GM19035 (cell line): ENCODE measurements at regions not wholly inside any gene's neighbourhood (a gene's known extent, or its start where the extent isn't known, plus 50 kb on each side); places are given as distances from the start of the nearest gene placed in this dataset.

Experiments
- ATAC-seq: cut with Tn5 transposase; IDR thresholded peaks from one replicate; pipeline ENCODE4 v1.9.1; 2021; ENCODE audit not compliant: unreplicated experiment

DNA sequence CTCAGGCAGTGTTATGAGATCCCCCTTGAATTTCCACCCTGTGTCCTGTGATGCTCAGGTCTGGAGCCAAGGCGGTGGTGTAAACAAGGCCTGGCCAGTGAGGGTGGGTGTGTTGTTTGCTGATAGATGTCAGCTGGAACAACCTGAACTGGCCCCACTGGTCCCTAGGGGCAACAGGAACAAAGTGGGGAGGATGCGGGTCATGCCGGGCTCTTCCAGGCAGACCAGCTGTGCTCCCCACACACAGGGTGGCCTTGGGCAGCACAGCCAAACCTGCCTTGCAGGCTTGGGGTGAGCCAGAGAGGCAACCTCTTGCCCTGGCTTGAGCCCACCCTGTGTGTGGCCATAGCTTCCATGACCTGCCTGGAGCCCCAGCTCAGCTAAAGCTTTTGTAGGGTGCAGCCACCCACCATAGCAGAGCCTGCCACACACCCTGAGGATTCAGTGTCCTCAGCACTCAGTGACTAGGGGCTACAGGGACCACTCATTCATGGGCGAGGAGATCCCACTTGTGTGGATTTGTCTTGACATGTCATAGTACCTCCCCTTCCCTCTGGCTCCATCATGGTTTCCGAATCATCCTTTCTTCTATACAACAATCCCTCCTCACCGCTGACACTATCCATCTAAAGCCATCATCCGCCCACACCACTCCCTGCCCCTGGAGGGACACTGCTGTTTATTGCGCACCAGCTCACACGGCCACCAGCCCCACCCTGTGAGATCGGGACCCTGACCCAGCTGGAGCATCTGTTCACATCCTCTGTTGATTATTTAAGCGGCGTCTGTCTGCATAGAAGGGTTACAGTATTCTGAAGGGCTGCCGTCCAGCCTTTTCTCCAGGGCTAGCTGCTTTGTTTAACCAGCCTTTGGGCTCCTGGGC, 268.8 kb downstream of the CYP26B1 start:
- ATAC-seq: no peak

DNA sequence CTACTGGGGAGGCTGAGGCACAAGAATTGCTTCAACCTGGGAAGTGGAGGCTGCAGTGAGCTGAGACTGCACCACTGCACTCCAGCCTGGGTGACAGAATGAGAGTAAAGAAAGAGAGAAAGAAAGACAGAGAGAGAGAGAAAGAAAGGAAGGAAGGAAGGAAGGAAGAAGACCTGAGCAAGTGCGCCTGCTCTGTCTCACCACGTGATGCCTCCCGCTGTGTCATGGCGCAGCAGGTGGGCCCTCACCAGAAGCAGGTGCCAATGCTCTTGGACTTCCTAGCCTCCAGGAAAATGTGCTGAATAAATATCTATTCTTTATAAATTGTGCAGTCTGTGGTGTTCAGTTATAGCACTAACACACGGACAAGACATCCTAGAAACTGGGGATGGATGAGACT, 270.0 kb downstream of the CYP26B1 start:
- ATAC-seq: no peak

DNA sequence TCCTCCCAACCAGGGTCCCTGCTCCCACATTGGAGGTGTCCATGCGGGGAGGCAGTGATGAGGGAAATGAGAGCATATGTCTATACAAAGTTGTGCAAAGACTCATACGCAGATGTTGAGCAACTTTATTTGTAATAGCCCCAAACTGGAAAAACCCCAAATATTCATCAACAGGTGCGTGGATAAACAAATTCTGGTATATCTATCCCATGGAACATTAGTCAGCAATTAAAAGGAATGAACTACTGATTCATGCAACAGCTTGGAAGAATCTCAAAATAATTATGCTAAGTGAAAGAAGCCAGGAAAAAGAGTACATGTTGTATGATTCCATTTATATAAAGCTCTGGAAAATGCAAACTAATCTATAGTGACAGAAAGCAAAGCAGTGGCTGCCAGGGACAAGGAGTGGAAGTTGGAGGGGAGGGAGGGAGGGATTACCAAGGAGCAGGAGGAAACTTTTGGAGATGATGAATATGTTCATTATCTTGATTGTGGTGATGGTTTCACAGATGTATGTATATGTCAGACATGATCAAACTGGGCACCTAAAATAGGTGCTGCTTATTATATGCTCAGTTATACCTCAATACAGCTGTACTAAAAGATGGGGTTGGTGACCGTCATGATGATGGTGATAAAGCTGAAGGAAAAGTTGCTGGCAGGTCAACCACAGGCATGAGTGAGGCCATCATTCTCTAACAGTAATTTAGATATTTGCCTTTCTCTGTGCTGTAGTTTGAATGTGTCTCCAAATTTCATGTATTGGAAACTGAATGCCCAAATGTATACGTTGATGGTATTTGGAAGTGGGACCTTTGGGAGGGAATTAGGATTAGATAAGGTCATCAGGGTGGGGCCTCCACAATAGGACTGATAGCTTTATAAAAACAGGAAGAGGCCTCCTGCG, 270.9 kb downstream of the CYP26B1 start:
- ATAC-seq: no peak

DNA sequence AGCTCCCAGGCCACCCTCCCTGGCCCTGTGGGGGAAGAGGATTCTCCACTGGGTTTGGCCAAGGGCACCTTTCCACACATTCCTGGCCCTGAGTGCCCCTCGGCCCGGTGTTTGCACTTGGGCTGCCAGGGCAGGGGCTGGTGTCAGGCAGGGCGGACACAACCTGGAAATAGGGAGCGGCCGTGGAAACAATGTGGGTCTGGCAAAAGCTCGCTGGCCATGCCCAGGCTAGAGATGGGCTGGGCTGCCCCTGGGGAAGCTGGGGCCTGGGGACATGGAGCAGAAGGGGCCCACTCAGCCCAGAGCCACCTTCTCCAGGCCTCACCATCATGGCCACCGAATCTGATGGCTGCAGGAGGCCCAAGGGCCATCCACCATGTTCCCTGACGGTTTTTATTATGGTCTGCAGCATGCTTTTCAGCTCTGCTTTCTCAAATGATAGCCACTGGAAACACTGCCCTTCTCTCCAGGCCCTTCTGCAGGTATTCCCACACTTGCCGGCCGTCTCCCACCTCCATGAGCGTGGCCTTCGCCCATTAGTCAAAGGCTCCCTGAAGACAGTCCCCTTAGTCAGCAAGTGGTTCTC, 275.1 kb downstream of the CYP26B1 start:
- ATAC-seq: no peak

DNA sequence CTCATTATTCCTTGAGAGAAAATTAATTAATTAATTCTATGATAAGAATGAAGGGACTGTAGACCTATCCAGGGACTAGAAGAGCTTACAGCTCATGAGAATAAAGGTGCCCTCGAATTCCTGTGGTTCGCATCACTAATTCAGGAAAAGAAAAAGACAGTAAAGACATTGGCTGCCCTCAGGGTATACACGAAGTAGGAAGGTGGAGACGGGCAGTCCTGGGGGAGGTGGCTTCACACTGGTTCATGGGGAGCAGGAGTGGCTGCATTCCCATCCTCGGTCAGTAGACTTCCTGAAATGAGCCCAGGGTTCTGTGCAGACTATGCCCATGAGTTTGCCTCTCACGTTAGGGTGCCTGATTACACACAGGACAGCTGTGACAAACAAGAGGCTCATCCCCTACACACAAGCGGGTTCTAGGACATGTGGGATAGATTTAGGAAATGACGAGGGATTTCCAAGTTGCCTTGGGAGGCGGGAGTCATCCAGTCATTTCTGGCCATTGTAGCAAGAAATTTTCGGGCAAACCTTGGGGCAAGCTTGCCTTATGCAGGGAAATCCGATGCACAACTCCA, 282.2 kb downstream of the CYP26B1 start:
- no peak for ATAC-seq

DNA sequence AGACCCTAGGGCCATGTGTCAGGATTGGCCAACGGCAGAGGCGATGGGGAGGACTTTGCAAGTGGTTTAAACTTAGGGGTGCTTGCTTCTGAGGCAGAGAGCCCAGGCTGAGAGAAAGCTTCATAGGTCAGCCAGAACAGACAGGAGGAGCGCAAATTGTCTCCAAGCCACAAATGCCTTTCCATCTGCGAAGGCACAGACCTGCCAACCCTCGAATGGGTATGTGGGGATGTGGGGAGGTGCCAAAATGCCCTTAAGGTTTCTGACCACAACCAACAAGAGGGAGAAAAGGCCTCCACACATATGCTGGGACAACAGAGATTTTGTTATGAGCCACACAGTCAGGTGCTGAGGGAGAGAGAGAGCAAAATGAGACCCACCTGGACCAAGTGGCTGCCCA, 283.6 kb downstream of the CYP26B1 start:
- ATAC-seq: no peak

DNA sequence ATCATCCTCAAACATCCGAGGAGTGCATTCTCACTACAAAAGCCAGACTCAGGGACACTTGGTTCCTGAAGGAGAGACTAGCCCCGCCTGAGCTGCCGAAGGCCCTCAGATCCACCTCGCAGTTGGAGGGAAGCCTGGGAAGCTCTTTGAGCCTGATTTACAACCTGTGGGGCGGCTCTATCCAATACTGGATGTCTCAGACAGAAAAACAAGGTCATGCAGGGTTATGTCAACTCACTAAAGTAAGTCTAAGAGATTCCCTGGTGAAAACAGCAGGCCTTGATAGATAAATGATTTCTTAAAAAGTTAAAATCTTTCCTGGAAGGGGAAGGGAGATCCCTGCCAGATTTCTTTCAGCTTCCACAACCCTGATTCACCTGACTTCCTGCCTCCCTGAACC, 284.3 kb downstream of the CYP26B1 start:
- ATAC-seq: no peak

DNA sequence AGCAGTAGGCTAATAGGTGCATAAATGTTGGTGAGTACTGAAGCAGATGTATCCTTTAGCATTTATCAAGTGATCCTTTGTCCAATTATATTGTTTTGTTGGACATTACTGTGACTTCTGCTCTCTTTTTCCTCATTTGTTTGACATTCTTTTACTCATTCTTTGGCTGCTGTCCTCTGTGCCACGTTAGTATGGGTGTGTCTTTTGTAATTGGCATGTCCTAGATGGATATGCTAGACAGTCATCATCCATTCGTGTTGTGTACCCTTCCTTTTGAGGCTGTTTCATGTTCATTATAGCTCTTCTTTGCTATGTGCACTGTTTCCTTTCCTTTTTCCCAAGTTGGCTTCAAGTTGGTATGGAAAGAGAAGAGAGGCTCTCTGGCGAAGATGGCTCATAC, 284.7 kb downstream of the CYP26B1 start:
- ATAC-seq: no peak

DNA sequence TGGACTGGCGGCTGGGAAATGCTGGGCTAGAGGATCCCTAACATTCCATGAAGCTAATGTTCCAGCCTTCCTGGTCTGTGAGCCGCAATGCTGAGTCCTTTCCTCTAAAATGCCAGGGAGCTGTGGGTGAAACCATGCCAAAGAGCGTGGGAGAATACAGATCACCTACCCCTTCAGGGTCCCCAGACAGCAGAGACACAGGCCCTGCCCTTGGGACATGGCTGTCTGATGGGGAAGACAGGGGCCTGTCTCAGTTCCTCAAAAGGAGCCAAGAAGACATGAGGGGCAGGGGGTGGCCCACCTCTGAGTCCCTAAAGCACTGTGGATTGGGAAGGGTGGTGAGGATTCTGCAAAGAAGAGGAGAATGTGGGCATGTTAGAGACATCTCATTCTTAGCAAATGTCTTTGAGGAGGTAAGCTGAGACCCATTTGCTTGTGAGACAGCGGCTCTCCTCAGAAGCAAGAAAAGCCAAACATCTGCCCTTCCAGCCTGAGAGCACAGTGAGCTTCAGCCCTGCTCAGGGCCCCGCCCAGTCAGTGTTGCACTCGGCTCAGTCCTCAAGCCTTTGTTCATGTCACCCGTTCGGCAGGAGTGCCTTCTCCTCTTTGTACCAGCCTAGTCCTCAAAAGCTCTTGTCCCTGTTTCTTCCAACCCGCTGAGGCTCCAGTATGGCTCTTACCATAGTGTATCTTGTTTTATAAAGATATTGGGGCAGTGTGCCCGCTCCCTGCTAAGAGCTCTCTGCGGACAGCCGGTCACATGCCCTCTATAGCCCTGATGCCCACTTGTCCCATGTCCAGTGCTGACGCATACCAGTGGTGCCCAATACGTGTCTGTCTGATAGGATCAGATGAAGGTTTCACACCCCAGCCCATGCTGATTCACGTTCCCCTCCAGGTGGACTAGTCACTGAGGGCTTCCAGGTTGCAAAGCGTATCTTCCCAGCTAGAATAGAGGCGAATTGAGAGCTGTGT, 286.2 kb downstream of the CYP26B1 start:
- ATAC-seq: no peak

DNA sequence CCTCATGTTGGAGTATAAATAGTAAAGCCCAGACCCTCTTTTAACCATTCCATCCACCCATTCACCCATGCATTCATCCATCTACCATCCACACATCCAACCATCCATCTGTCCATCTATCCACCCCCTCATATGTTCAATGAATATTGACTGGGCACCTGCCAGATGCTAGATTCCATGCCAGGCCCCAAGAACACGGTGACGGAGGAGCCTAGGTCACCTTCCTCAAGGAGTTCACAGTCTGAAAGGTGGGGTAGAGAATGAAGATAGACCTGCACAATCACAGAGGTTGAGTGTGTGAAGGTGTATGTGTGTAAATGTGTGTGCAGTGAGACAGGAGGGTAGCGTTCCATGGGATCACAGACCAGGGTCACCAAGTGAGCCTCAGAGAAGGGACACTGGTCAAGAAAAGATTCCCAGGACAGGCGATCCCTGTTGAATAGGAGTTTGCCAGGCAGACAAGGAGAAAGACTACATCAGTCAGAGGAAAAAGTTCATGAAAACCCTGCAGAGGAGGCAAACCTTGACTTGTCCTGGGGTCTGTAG, 287.2 kb downstream of the CYP26B1 start:
- no peak for ATAC-seq

DNA sequence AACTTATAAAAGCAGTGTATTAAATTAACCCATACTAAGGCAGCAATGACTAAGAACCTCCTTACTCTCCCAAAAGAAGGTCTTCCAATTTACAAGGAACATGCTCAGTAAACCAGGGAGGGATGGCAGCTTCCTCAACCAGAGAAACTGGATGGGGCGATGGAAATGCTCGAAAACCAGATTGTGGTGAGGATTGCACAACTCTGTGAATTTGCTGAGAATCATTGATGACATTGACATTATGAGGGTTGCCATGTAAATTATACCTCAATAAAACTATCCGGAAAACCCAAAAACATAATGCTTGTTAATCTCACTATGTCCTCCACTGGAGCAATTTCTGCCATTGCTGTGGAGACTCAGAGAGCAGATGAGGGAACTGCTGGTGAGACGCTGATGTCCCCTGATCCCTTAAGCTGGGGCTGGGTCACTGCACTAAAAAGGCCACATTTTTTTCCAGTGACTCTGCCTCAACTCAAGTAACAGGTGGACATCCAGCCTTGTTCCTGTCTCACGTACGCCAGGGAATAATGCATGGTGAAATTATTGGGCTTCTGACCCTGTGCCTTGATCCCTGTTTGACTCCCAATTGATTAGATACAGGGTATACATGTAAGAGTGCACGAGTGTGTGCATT, 288.3 kb downstream of the CYP26B1 start:
- ATAC-seq: no peak

DNA sequence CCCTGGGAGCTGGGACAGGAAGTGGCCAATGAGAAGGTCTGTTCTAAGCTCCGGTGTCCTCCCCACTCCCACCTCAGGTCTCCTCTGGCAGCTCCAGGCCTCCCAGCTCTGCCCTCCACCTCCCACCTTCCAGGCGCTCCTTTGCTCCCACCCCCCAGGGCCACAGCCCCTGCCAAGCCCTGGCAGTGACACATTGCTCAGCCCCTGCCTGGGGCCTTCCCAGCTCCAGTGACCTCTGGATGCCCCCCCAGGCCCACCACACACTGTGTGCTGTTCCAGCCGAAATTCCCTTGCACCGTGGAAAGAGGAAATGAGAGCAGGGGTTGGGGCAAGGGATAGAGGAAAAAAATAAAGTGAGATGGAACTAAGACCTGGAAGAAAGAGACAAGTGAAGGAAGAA, 289.6 kb downstream of the CYP26B1 start:
- no peak for ATAC-seq

DNA sequence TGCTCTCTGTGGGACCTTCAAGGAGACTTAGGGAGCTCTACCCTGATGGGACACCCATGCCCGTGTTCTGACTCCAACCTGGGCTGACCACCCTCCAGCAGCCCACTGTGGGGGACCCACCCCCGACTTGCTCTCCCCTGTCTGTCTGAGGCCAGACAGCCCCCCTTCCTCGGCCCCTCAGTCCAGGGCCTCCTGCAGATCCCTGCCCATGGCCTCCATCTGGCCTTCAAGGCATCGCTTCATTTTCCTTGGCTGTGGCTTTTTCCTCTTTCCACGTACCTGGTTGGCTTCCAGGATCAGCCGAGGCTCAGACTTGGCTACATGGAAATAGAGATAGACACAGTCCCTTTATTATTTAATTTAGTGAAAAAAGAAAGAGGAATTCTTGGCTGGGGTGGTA, 290.0 kb downstream of the CYP26B1 start:
- no peak for ATAC-seq

DNA sequence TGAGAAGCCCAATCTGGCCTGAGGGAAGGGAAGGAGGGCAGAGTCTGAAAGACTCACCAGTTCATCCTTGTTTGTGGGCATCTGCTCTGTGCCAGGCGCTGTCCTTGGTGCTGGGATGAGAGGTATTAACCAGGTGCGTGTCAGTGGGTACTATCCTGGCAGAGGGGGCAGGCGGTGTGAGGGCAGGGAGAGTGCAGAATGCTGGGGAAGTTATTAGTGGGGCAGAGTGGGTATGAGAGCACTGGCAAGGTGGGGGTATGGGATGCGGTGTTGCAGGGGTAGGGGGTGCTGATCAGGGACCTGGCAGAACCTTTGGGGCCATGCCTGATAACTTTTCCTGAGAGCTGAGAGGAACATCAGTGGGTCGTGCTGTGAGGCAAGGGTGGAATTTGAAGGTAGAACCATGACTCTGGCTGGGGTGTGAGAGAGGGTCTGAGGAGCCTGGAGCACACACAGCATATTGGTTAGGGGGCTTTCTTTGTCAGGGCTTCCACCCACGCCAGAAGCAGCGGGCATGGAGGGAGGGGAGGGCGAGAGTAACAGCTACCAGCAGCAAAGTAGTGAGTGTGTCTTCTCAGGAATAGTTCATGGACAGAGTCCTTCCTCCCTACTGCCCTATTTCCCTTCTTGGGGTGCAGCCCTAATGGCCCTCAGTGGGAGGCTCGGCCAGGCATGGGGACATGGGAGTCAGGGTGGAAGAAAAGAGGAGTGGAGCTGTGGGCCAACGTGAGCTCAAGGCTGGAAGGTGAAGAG, 290.7 kb downstream of the CYP26B1 start:
- ATAC-seq: no peak

DNA sequence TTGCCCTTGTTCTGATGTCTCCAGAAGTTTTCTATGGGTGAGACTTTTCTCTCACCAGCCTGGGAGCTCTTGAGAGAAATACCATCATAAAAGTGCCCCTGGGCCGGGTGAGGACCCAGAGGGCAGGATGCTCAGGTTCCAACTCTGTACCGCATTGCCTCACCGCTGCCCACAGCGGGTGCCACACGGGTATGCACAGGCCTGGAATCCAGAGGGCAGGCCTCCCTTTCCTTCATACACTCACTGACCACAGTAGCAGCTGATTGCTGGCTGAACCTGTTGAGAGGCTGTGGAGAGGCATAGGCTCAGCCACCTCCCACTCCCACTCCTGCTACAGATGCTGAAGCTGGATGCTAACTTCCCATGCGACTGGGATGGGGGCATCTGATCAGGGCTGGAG, 293.8 kb downstream of the CYP26B1 start:
- no peak for ATAC-seq

DNA sequence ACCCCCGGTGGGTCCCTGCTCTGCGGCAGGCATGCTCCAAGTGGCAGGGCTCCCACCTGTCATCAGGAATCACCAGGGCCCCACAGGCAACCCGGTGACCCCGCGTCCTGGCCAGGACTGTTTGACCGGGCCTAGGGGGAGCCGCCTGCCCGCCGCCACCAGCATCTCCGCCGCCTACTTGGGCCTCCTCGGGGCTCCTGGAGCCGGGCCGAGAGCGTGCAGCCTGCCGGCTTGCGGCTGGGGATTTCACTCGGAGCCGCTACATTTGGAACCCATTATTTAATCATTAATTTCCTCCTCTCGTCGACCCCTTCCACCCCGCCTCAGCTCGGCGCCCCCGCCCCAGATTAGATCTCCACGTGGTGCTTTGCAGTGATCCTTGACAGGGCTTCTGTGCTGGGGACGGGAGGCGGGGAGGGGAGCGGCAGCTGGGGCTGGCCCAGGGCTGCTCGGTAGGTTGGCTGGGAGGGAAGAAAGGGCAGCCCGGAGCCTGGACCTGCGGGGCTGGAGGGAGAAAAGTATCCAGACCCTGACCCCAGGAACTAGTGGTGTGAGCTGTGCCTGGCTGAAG, 295.4 kb downstream of the CYP26B1 start:
- no peak for ATAC-seq

DNA sequence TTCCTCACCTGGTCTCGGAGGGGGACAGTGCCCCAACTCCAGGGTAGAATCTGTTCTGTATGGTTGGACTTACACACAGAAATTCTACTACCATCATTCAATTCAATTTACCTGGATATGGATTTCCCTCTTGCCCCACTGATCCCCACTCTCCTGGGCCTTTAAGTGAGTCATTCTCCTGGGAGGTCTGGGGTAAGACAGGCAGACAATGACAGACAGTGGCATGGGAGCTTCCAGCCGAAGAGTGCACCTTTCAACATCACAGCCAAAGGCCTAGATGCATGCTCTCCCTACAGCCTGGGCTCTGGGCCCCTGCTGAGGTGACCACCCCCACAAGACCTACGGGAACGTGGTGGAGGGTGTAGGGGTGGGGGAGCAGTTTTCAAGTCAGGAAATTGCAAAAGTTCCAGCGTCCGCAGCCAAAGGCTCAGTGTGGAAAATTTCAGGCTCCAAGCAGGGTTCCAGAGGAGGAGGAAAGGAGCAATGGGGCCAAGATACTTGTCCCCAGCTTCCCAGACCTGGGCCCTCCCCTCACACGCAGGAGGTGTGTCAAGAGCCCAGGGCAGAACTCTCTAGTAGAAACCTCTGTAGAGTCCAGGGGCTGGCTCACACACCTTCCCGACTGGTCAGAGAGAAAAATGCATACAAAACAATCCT, 296.4 kb downstream of the CYP26B1 start:
- ATAC-seq: no peak

DNA sequence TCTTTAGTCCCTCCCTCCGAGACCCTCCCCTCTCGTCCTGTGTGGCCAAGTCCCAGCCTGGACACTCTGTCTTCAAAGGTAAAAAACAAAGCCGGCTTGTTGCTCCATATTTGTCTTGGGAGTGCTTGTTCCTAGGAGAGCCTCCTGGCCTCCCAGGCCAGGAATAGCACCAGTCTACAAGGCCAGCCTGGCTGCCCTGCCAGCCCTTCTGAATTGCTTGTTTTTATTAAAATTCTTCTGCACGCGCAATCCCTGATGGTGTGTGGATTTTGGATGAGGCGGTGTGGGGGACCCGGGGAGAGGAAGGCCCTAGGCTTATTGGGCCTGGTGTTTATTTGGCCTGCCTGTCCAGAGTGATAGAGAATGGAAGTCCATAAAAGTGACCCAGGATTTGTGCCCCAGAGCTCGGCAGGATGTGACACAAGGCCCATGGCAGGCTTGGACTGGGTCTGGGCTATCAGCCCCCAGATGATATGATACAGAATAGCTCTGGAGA, 297.3 kb downstream of the CYP26B1 start:
- ATAC-seq: no peak
